Astrocyte of the spinal cord (primary cell): ENCODE measurements at regions not wholly inside any gene's neighbourhood (a gene's known extent, or its start where the extent isn't known, plus 50 kb on each side); places are given as distances from the start of the nearest gene placed in this dataset.

Experiments
- DNase-seq: peaks from one replicate; pipeline ENCODE4 v3.0.0; 2011; ENCODE audit warnings: low read depth, low spot score
- H3K4me3 ChIP-seq: 2 replicates; pipeline ENCODE4 v1.5.1; 2011; ENCODE audit warnings: low read depth, mild to moderate bottlenecking, low read length, moderate library complexity
- CTCF ChIP-seq: IDR thresholded peaks from 2 replicates; pipeline ENCODE4 v1.5.1; 2012; ENCODE audit warnings: low read depth, mild to moderate bottlenecking, low read length, inconsistent platforms
- in situ Hi-C: cut with HindIII; loops from 2 replicates; pipeline ENCODE4 v1.10.0; 2017; ENCODE audit warnings: low sequenced_read_pairs

- in situ Hi-C loops = no loop called here
- no peak for DNase-seq
- no peak for TF ChIP-seq CTCF
Measured at GRCh38 chr1:81050390-81050789, 750.3 kb upstream of the ADGRL2 start.

DNA sequence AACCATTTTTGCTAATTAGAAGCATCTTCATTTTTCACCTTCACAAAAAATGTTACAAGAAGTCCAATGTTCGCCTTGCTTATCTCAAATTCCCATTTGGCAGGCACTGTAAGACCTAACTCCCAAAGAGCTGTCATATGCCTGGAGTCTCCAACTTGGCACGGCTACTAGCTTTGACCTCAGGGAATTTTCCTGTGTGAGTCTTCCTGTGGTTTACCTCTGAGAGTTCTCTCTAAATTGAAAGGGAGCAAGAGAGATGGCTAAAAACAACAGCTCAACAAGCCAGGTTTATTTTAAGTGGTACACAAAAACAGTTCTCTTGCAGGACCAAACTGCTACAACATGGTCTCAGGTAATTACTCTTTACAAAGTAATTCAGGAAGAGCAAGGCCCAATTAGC lies 756.0 kb upstream of the ADGRL2 start:
- in situ Hi-C loops = no loop called here
- TF ChIP-seq CTCF = no peak
- H3K4me3 ChIP-seq = no peak overlapping the region
- peak; percentile 43 for DNase-seq

More at GRCh38 chr1:81050390-81050789, 750.3 kb upstream of the ADGRL2 start:
- no peak overlapping the region for H3K4me3 ChIP-seq

DNA sequence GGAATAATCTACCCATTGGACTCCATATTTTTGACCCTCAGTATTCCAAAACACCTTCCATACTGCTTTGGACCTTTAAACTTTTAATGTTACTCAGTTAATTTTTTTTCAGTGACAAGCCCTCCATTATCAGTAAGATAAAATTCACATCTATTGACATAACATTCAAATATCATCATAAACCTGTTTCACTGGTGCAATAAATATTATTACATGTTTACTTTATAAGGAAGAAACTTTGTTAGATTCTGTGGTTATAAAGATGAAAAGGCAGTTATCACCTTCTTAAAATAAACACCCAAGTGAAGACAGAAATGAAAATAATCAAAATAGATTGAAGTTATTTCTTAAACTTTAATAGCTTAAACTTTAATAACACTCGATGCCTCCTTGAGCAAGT lies 758.5 kb upstream of the ADGRL2 start:
- no peak for DNase-seq
- no peak overlapping the region for H3K4me3 ChIP-seq
- TF ChIP-seq CTCF = no peak
- in situ Hi-C loops = no loop called here

GRCh38 chr1:81034291-81034690 lies 766.4 kb upstream of the ADGRL2 start:
- no peak overlapping the region for H3K4me3 ChIP-seq
- TF ChIP-seq CTCF = no peak
- no peak for DNase-seq
- in situ Hi-C loops = no loop called here

GRCh38 chr1:81032973-81033425 lies 767.7 kb upstream of the ADGRL2 start:
- no peak for DNase-seq
- in situ Hi-C loops = no loop called here
- H3K4me3 ChIP-seq = no peak overlapping the region
- no peak for TF ChIP-seq CTCF

DNA sequence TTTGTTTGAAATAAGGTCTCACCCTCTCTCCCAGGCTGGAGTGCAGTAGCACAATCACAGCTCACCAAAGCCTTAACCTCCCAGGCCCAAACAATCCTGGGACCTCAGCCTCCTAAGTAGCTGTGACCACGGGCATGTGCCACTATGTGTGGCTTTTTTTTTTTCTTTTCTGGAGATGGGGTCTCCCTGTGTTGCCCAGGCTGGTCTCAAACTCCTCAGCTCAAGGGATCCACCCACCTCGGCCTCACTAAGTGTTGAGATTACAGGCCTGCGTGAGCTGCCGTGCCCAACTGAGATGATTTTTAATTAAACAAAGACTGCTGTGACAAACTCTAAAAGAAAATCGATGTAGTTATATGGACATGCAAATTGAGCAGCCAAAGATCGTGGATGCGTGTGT lies 768.4 kb upstream of the ADGRL2 start:
- in situ Hi-C loops = no loop called here
- H3K4me3 ChIP-seq = no peak overlapping the region
- DNase-seq = no peak
- TF ChIP-seq CTCF = no peak

GRCh38 chr1:81030441-81030840 lies 770.3 kb upstream of the ADGRL2 start:
- in situ Hi-C loops = no loop called here
- no peak for DNase-seq
- no peak for TF ChIP-seq CTCF
- no peak overlapping the region for H3K4me3 ChIP-seq
